ENCODE measurements at regions not wholly inside any gene's neighbourhood (a gene's known extent, or its start where the extent isn't known, plus 50 kb on each side); places are given as distances from the start of the nearest gene placed in this dataset.

GRCh38 chr10:8511026-8511425, 456.5 kb downstream of the GATA3 start:
- Histone ChIP-seq H2BK120ac (ENCODE audit: low read depth, low read length) (no peak overlapping the region), H4K8ac (ENCODE audit: low read depth in 2 of 2, low read length in 2 of 2) (no peak overlapping the region), H3K14ac (replicated peaks; ENCODE audit: low read depth, low read length) (no peak overlapping the region), H3K27ac (ENCODE audit: insufficient read depth, low read length) (no peak overlapping the region), H3K9me3 (ENCODE audit: control insufficient read depth, insufficient read depth, low read length) (peaks cover 27% of the 10 kb centered on the region), H4K5ac (ENCODE audit: low read depth, low read length) (no peak overlapping the region), H2AFZ (replicated peaks; ENCODE audit: low read length, poor library complexity) (no peak overlapping the region), H3K18ac (ENCODE audit: low read depth, low read length) (no peak overlapping the region), H3K4me2 (ENCODE audit: low read depth, low read length) (no peak overlapping the region), H3K4ac (ENCODE audit: low read depth, low read length) (no peak overlapping the region), H3K9me1 (ENCODE audit: insufficient read depth, low read length) (no peaks in the 10 kb centered on the region), H3K23ac (ENCODE audit: low read depth, low read length) (no peak overlapping the region), H2BK20ac (ENCODE audit: low read depth, low read length) (no peak overlapping the region), H3K79me1 (ENCODE audit: low read depth in 1 of 2, low read length in 2 of 2) (no peaks in the 10 kb centered on the region), H3K4me3 (ENCODE audit: insufficient read depth, low read depth, low read length) (no peak overlapping the region), H3K27me3 (ENCODE audit: control insufficient read depth, insufficient read depth, low read length) (no peaks in the 10 kb centered on the region), H2BK5ac (ENCODE audit: low read depth, low read length, poor library complexity, severe bottlenecking) (no peak overlapping the region), H3K4me1 (ENCODE audit: control insufficient read depth, insufficient read depth, low read length) (no peaks in the 10 kb centered on the region), H3K56ac (ENCODE audit: extremely low read depth, insufficient read depth, low read length) (no peak overlapping the region), H2AK9ac (replicated peaks; ENCODE audit: low read depth, low read length, poor library complexity) (no peak overlapping the region), H3K36me3 (ENCODE audit: control insufficient read depth, insufficient read depth, low read length) (no peaks in the 10 kb centered on the region), H2BK15ac (ENCODE audit: low read depth, low read length) (no peak overlapping the region), H2AK5ac (ENCODE audit: low read depth, low read length) (no peak overlapping the region), H3K9ac (ENCODE audit: low read depth, low read length) (no peak overlapping the region), H4K20me1 (ENCODE audit: insufficient read depth, low read length) (no peaks in the 10 kb centered on the region), H4K91ac (ENCODE audit: insufficient read depth, low read depth, low read length) (no peak overlapping the region)
- CTCF ChIA-PET, result no interaction called here
- BruUV-seq (replicated peaks), result no TSS peak
- POLR2A ChIA-PET (ENCODE audit: unreplicated experiment), result no interaction called here
- DNase-seq (no peak), ATAC-seq (ENCODE audit: low read depth) (no peak)
- WGBS, 2 experiments (ENCODE audit: extremely low coverage in 2 of 2, insufficient read length in 1 of 2), result 33% methylated on average over 2 of the region's 4 CpGs; no CpG with 5 or more reads in 1 of the 2 experiments
- intact Hi-C loops (cut with micrococcal nuclease) (no loop called here), in situ Hi-C loops (cut with MboI; ENCODE audit: low sequenced_read_pairs) (no loop called here), dilution Hi-C loops (cut with HindIII; ENCODE audit: low sequenced_read_pairs, unreplicated experiment) (no loop called here)
- TF ChIP-seq USF2 (IDR thresholded peaks at IDR 0.05; ENCODE audit: low read depth, low read length) (no peak), CEBPB (IDR thresholded peaks at IDR 0.05; ENCODE audit: low read depth, low read length) (no peak), FOS (IDR thresholded peaks at IDR 0.05; ENCODE audit: low read depth, low read length) (no peak), POLR2A (IDR thresholded peaks at IDR 0.05; ENCODE audit: low read depth, low read length) (no peak), MXI1 (IDR thresholded peaks at IDR 0.05; ENCODE audit: borderline replicate concordance, low read depth, low read length) (no peak), RAD21 (IDR thresholded peaks at IDR 0.05; ENCODE audit: low read length) (no peak), RFX5 (IDR thresholded peaks at IDR 0.05; ENCODE audit: low read depth, low read length) (no peak), CHD1 (IDR thresholded peaks at IDR 0.05; ENCODE audit: low read depth, low read length) (no peak), SMC3 (IDR thresholded peaks at IDR 0.05; ENCODE audit: low read depth, low read length) (no peak), MAFK (IDR thresholded peaks at IDR 0.05; ENCODE audit: low read depth, low read length) (no peak), RCOR1 (IDR thresholded peaks at IDR 0.05; ENCODE audit: insufficient replicate concordance, low read length) (no peak), ELK1 (IDR thresholded peaks at IDR 0.05; ENCODE audit: borderline replicate concordance, low read depth, low read length) (no peak), CTCF (conservative IDR thresholded peaks at IDR 0.05; ENCODE audit: low read depth, low read length) (no peak), BHLHE40 (IDR thresholded peaks at IDR 0.05; ENCODE audit: low read depth, low read length) (no peak), NFE2L2 (IDR thresholded peaks at IDR 0.05; ENCODE audit: low read depth, low read length) (no peak), MAZ (IDR thresholded peaks at IDR 0.05; ENCODE audit: borderline replicate concordance, low read depth, low read length) (no peak)

All from IMR-90 (cell line).